OCI-LY3 (cell line): ENCODE measurements at regions not wholly inside any gene's neighbourhood (a gene's known extent, or its start where the extent isn't known, plus 50 kb on each side); places are given as distances from the start of the nearest gene placed in this dataset.

ENCODE experiments used
- EZH2phosphoT487 ChIP-seq: fragments of 200-600 bp; shearing (Covaris generic); IDR thresholded peaks from 2 replicates; pipeline ENCODE4 v1.6.1; 2018; ENCODE audit warnings: antibody characterized with exemption, mixed run types, low read depth
- TF ChIP-seq, protein P1 (sequence below): fragments of 200-600, 300-600 bp; sonication (generic); IDR thresholded peaks from 2 replicates; pipeline ENCODE4 v1.5.1; 2014; ENCODE audit warnings: antibody characterized with exemption, low read length, low read depth

- TF ChIP-seq, protein P1, sequence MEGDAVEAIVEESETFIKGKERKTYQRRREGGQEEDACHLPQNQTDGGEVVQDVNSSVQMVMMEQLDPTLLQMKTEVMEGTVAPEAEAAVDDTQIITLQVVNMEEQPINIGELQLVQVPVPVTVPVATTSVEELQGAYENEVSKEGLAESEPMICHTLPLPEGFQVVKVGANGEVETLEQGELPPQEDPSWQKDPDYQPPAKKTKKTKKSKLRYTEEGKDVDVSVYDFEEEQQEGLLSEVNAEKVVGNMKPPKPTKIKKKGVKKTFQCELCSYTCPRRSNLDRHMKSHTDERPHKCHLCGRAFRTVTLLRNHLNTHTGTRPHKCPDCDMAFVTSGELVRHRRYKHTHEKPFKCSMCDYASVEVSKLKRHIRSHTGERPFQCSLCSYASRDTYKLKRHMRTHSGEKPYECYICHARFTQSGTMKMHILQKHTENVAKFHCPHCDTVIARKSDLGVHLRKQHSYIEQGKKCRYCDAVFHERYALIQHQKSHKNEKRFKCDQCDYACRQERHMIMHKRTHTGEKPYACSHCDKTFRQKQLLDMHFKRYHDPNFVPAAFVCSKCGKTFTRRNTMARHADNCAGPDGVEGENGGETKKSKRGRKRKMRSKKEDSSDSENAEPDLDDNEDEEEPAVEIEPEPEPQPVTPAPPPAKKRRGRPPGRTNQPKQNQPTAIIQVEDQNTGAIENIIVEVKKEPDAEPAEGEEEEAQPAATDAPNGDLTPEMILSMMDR = no peak
- TF ChIP-seq EZH2phosphoT487 = no peak
These were observed 51.3 kb upstream of the SLC45A1 start for GRCh38 chr1:8266436-8267165.
